Caco-2 (cell line): ENCODE measurements at regions not wholly inside any gene's neighbourhood (a gene's known extent, or its start where the extent isn't known, plus 50 kb on each side); places are given as distances from the start of the nearest gene placed in this dataset.

Experiments
- BruUV-seq: library from RNA; stranded (reverse); fragments of 400-500 nt; replicated peaks from 2 replicates; lab custom pipeline; 2021; lab: Mats Ljungman, UMichigan
- CTCF ChIA-PET: fragments of 300-600 bp; sonication (Branson Sonifier 250); formaldehyde crosslinking; loops from one replicate; lab custom pipeline; 2022; ENCODE audit warnings: antibody characterized with exemption; lab: Charles Lee
- POLR2A ChIA-PET: fragments of 300-600 bp; sonication (Branson Sonifier 250); formaldehyde crosslinking; loops from one replicate; lab custom pipeline; 2022; ENCODE audit warnings: antibody characterized with exemption; lab: Charles Lee
- DNase-seq, 2 experiments: peaks; one replicate each; pipeline versions ENCODE4 v3.0.0 to v3.0.0-alpha.2; 2020 to 2022
- H3K27me3 ChIP-seq: replicated peaks from 2 replicates; pipeline ENCODE4 v1.6.0; 2011; ENCODE audit warnings: low read length; ENCODE audit not compliant: control insufficient read depth, insufficient read depth
- H3K36me3 ChIP-seq: 2 replicates; pipeline ENCODE4 v1.5.1; 2011; ENCODE audit warnings: low read length; ENCODE audit not compliant: control insufficient read depth, insufficient read depth
- H3K4me1 ChIP-seq: fragments of 250-450 bp; sonication (Bioruptor Pico); 2 replicates; pipeline ENCODE4 v1.5.1; 2020; ENCODE audit warnings: mild to moderate bottlenecking
- H3K4me3 ChIP-seq: 2 replicates; pipeline ENCODE4 v1.5.1; 2011; ENCODE audit warnings: low read depth, mild to moderate bottlenecking, control low read depth, low read length
- H3K9me3 ChIP-seq: fragments of 250-450 bp; sonication (Bioruptor Pico); 2 replicates; pipeline ENCODE4 v1.5.1; 2020; ENCODE audit warnings: mild to moderate bottlenecking, moderate library complexity
- H3K27ac Mint-ChIP-seq: one replicate; pipeline ENCODE4 v1.8.0; 2022; ENCODE audit warnings: mixed read lengths; ENCODE audit not compliant: unreplicated experiment
- H3K27me3 Mint-ChIP-seq: one replicate; pipeline ENCODE4 v1.8.0; 2022; ENCODE audit warnings: mixed read lengths; ENCODE audit not compliant: insufficient read depth, unreplicated experiment
- H3K36me3 Mint-ChIP-seq: one replicate; pipeline ENCODE4 v1.8.0; 2022; ENCODE audit warnings: mild to moderate bottlenecking, mixed read lengths; ENCODE audit not compliant: insufficient read depth, unreplicated experiment
- H3K4me1 Mint-ChIP-seq: one replicate; pipeline ENCODE4 v1.8.0; 2022; ENCODE audit warnings: low read depth, mixed read lengths; ENCODE audit not compliant: unreplicated experiment
- H3K4me3 Mint-ChIP-seq: one replicate; pipeline ENCODE4 v1.8.0; 2022; ENCODE audit warnings: mild to moderate bottlenecking, moderate library complexity, mixed read lengths; ENCODE audit not compliant: unreplicated experiment
- H3K9me3 Mint-ChIP-seq: one replicate; pipeline ENCODE4 v1.8.0; 2022; ENCODE audit warnings: mixed read lengths; ENCODE audit not compliant: unreplicated experiment
- intact Hi-C: fragments of 100-400 bp; cut with micrococcal nuclease; formaldehyde crosslinking; loops from one replicate; pipeline ENCODE4 v1.10.0; 2022; ENCODE audit not compliant: unreplicated experiment
- TF ChIP-seq, protein P1 (sequence below), 2 experiments: fragments of 200-600 bp in 1 of 2; IDR thresholded peaks; 1 replicate in 1 of 2; 2 replicates in 1 of 2; pipeline versions ENCODE4 v1.5.1 to v1.8.0; 2011 to 2022; ENCODE audit warnings: antibody characterized with exemption in 1 of 2, control low read depth in 1 of 2, inconsistent platforms in 1 of 2, low read depth in 1 of 2, low read length in 1 of 2, mild to moderate bottlenecking in 1 of 2, moderate library complexity in 1 of 2; ENCODE audit not compliant: insufficient read depth in 1 of 2, severe bottlenecking in 1 of 2, unreplicated experiment in 1 of 2

DNA sequence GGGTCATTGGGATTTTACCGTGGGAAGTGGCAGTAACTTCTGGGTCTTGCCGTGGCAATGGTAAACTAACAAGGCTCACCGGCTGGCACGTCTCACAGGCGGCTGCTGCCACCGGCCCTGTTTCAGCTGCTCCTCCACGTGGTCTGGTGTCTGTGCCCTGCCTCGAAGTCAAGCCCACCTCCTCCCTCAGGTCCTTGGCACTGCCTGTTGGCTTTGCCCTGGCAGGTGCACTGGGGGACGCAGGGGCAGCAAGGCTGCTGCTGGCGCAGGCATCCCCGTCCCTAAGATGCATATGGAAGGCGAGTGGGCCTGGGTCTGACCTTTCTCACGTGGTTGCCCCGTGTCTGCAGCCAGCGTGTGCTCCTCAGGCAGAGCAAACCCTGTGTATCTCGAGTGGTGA lies 783.6 kb downstream of the BRD1 start:
- Histone ChIP-seq H3K4me1 (no peaks in the 10 kb centered on the region), H3K9me3 (no peaks in the 10 kb centered on the region), H3K36me3 (no peaks in the 10 kb centered on the region), H3K4me3 (no peak overlapping the region), H3K27me3 (no peaks in the 10 kb centered on the region; the same call in 1 of the 2 replicates)
- Mint-ChIP-seq H3K36me3 (no peaks in the 10 kb centered on the region), H3K4me1 (no peaks in the 10 kb centered on the region), H3K4me3 (no peak overlapping the region), H3K27me3 (peaks cover 24% of the 10 kb centered on the region), H3K27ac (no peak overlapping the region), H3K9me3 (no peaks in the 10 kb centered on the region)
- POLR2A ChIA-PET = no interaction called here
- TF ChIP-seq, protein P1, sequence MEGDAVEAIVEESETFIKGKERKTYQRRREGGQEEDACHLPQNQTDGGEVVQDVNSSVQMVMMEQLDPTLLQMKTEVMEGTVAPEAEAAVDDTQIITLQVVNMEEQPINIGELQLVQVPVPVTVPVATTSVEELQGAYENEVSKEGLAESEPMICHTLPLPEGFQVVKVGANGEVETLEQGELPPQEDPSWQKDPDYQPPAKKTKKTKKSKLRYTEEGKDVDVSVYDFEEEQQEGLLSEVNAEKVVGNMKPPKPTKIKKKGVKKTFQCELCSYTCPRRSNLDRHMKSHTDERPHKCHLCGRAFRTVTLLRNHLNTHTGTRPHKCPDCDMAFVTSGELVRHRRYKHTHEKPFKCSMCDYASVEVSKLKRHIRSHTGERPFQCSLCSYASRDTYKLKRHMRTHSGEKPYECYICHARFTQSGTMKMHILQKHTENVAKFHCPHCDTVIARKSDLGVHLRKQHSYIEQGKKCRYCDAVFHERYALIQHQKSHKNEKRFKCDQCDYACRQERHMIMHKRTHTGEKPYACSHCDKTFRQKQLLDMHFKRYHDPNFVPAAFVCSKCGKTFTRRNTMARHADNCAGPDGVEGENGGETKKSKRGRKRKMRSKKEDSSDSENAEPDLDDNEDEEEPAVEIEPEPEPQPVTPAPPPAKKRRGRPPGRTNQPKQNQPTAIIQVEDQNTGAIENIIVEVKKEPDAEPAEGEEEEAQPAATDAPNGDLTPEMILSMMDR (IDR thresholded peaks at IDR 0.05; ENCODE audit: insufficient read depth in 1 of 2, low read depth in 1 of 2, low read length in 1 of 2, severe bottlenecking in 1 of 2, unreplicated experiment in 1 of 2) = no peak
- no peak for DNase-seq
- CTCF ChIA-PET = no interaction called here
- no TSS peak for BruUV-seq
- intact Hi-C loops = no loop called here

DNA sequence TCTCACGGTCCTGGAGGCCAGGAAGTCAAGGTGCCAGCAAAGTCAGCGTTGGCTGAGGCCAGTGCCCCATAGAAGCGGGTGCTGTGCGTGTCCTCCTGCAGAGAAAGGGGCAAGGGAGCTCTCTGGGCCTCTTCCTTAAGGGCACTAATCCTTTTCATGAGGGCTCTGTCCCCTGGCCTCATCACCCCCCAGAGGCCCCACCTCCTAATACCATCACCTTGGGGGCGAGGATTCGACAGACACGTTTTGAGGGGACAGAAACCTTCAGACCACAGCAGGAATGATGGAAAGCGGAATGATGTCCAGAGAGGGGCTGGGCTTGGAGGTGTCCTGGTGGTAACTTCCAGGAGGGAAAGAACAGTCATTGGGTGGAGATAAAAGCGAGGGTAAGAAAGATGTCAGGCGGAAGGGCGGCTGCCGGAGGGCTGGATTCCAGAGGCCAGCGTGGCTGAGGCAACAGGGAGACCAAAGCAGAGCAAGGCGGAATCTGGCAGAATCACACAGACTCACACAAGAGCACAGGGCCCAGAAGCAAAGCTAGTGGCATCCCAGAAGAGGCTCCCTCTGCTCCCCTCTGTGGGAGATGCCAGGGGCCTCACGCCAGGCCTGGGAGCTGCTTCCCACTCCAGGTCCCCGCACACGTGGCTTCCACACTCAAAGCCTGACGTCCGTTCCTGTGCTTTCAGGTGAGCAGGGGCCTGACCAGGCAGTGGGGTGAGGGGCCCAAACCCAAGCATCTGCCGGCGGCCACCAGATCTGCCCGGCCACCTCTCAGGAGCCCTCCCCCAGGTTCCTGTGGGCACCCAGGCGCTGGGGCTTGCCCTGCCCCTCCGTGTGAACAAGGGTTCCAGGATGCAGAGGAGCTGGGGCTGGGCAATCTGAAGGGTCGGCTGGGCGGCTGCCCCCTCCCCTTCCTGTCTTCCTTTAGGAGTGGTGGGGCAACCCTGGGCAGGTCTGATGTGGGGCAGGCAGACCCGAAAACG lies 784.5 kb downstream of the BRD1 start:
- no peak overlapping the region for H3K4me3 Mint-ChIP-seq
- H3K4me1 Mint-ChIP-seq = no peaks in the 10 kb centered on the region
- TF ChIP-seq, protein P1 (IDR thresholded peaks at IDR 0.05; ENCODE audit: insufficient read depth in 1 of 2, low read depth in 1 of 2, low read length in 1 of 2, severe bottlenecking in 1 of 2, unreplicated experiment in 1 of 2) = no peak
- no peak overlapping the region for H3K4me3 ChIP-seq
- BruUV-seq = no TSS peak
- DNase-seq = no peak
- H3K36me3 ChIP-seq = no peaks in the 10 kb centered on the region
- no peak overlapping the region for H3K27ac Mint-ChIP-seq
- no peaks in the 10 kb centered on the region; the same call in 1 of the 2 replicates for H3K27me3 ChIP-seq
- intact Hi-C loops = no loop called here
- CTCF ChIA-PET = no interaction called here
- H3K9me3 ChIP-seq = no peaks in the 10 kb centered on the region
- POLR2A ChIA-PET = no interaction called here
- no peaks in the 10 kb centered on the region for H3K36me3 Mint-ChIP-seq
- H3K9me3 Mint-ChIP-seq = no peaks in the 10 kb centered on the region
- H3K4me1 ChIP-seq = no peaks in the 10 kb centered on the region
- peaks cover 20% of the 10 kb centered on the region for H3K27me3 Mint-ChIP-seq

DNA sequence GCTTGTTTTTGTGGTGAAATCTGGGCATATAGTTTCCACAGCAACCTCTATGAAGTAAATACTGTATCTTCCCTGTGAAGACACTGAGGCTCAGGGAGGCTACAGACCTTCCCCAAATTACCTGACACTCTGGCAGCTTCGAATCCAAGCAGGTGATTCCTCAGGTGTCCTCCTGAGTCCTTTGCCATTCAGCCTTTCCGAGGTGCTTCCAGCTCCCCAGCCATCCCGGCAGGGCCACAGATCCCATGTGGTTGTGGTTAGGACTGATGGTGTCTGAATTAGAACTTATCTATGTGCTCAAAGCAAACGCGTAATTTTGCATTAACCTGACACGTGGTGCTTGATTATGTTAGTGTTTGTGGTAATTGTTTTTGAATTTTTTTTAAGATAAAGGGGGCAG lies 785.6 kb downstream of the BRD1 start:
- H3K4me1 ChIP-seq = no peaks in the 10 kb centered on the region
- DNase-seq = no peak
- H3K27ac Mint-ChIP-seq = no peak overlapping the region
- no peaks in the 10 kb centered on the region for H3K36me3 ChIP-seq
- TF ChIP-seq, protein P1 (IDR thresholded peaks at IDR 0.05; ENCODE audit: insufficient read depth in 1 of 2, low read depth in 1 of 2, low read length in 1 of 2, severe bottlenecking in 1 of 2, unreplicated experiment in 1 of 2) = no peak
- H3K27me3 Mint-ChIP-seq = peaks cover 18% of the 10 kb centered on the region
- H3K36me3 Mint-ChIP-seq = no peaks in the 10 kb centered on the region
- no peaks in the 10 kb centered on the region for H3K4me1 Mint-ChIP-seq
- intact Hi-C loops = no loop called here
- no peaks in the 10 kb centered on the region for H3K9me3 Mint-ChIP-seq
- no peak overlapping the region for H3K4me3 ChIP-seq
- ChIA-PET POLR2A (no interaction called here), CTCF (no interaction called here)
- no peak overlapping the region for H3K4me3 Mint-ChIP-seq
- BruUV-seq = no TSS peak
- no peaks in the 10 kb centered on the region; the same call in 1 of the 2 replicates for H3K27me3 ChIP-seq
- no peaks in the 10 kb centered on the region for H3K9me3 ChIP-seq
